Omental fat pad (tissue), 3 donors: ENCODE measurements at regions not wholly inside any gene's neighbourhood (a gene's known extent, or its start where the extent isn't known, plus 50 kb on each side); places are given as distances from the start of the nearest gene placed in this dataset.

Experiments used
- ATAC-seq: fragments of 150-250 bp; one replicate; pipeline ENCODE4 v1.9.1; 2016; ENCODE audit warnings: mild to moderate bottlenecking, moderate library complexity; ENCODE audit not compliant: low FRiP score
- DNase-seq: peaks from one replicate; pipeline ENCODE4 v3.0.0-alpha.2; 2019; ENCODE audit warnings: low spot score
- TF ChIP-seq, protein P1 (sequence below), 3 donors: fragments of 450-650 bp; IDR thresholded peaks; one replicate each; pipeline ENCODE4 v1.5.1; 2016 to 2017; ENCODE audit warnings: antibody characterized with exemption in 3 of 3, mild to moderate bottlenecking in 3 of 3, moderate library complexity in 2 of 3

DNA sequence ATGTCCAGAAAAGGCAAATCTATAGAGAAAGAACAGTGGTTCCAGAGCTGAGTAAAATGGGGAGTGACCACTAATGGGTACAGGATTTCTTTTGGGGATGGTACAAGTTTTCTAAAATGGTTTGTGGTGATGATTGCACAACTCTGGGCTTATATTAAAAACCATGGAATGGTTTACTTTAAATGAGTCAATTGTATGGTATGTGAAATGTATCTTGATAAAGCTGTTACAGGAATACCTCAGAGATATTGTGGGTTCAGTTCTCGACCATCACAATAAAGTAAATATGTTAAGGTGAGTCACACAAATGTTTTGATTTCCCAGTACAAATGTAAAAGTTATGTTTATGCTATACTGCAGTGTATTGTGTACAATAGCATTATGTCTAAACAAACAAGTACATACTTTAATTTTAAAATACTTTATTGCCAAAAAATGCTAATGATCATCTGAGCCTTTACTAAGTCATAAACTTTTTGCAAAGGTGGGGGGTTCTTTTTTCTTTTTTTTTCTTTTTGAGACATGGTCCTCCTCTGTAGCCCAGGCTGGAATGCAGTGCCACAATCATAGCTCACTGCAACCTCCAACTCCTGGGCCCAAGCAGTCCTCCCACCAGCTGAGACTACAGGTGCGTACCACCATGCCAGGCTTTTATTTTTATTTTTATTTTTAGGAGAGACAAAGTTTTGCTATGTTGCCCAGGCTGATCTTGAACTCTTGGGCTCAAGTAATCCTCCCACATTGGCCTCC lies 65.9 kb downstream of the SHOC1 start:
- TF ChIP-seq, protein P1, sequence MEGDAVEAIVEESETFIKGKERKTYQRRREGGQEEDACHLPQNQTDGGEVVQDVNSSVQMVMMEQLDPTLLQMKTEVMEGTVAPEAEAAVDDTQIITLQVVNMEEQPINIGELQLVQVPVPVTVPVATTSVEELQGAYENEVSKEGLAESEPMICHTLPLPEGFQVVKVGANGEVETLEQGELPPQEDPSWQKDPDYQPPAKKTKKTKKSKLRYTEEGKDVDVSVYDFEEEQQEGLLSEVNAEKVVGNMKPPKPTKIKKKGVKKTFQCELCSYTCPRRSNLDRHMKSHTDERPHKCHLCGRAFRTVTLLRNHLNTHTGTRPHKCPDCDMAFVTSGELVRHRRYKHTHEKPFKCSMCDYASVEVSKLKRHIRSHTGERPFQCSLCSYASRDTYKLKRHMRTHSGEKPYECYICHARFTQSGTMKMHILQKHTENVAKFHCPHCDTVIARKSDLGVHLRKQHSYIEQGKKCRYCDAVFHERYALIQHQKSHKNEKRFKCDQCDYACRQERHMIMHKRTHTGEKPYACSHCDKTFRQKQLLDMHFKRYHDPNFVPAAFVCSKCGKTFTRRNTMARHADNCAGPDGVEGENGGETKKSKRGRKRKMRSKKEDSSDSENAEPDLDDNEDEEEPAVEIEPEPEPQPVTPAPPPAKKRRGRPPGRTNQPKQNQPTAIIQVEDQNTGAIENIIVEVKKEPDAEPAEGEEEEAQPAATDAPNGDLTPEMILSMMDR (IDR thresholded peaks at IDR 0.05) = no peak
- DNase-seq (no peak), ATAC-seq (peak; percentile 6)

DNA sequence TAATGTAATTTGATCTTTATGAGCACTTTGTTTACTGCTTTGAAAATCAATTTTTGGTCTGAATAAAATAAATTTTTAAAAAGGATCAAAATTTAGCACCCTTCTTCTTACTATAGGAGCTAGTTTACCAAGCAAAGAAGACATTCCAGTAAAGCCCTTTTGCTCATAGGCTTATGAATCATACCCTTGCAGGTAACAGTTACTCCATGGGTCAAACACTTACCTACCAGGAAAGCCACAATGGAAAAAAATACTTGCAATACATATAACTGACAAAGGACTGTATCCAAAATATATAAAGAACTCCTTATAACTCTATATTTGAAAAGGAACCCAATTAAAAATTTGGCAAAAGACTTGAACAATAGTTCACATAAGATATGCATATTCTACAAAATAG lies 66.6 kb downstream of the SHOC1 start:
- peak; percentile 28 for ATAC-seq
- TF ChIP-seq, protein P1 (IDR thresholded peaks at IDR 0.05) = no peak
- no peak for DNase-seq

DNA sequence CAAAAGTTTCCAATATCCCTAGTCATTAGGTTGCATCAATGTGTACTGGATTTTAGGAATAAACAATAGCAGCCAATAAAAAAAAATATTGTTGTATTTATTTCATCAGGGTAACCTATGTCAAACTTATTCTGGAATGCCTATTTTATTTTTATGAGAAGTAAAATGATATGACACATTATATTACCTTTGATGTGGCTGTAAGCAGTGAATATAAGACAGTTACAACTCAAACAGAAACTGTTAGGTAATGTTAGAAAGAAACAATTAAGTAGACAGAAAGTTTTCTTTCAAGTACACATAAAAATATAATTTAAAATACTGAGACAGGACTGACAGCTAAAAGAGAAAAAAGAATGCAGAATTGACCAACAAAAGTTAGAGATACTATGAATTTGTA lies 65.5 kb downstream of the GNG10 start:
- TF ChIP-seq, protein P1 (IDR thresholded peaks at IDR 0.05) = no peak
- DNase-seq (no peak), ATAC-seq (no peak)

DNA sequence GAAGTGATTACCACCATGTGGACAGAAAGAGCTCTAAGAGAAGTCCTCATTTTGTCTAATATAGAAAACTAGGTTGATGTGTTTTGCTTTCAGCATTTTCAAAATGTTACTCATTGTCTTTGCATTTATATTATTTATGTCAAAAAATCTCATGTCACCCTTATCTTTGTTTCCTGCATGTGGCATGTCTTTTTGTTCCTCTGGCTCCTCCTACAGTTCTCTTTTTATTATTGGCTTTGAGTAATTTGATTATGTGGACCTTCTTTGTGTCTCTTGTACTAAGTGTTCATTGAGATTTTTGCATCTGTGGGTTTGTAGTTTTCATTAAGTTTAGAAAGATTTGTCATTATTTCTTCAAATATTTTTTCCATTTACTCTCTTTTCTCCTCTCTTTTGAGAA lies 58.8 kb downstream of the GNG10 start:
- ATAC-seq (no peak), DNase-seq (no peak)
- TF ChIP-seq, protein P1 (IDR thresholded peaks at IDR 0.05) = no peak
